Adrenal gland (tissue), 9 donors: ENCODE measurements at regions not wholly inside any gene's neighbourhood (a gene's known extent, or its start where the extent isn't known, plus 50 kb on each side); places are given as distances from the start of the nearest gene placed in this dataset.
A peak's percentile ranks its signal among the peaks of the same experiment; 100 is the strongest.

Experiments
- DNase-seq, 7 donors: peaks; one replicate each; pipeline ENCODE4 v3.0.0-alpha.2; 2019 to 2020
- H3K27ac ChIP-seq, 5 donors: fragments of 200-600 bp; sonication (generic) in 4 of 5; 1 replicate in 3 of 5; 2 replicates in 2 of 5; pipeline versions ENCODE4 v1.5.1 to v1.8.0; 2016 to 2020; ENCODE audit warnings: mild to moderate bottlenecking in 1 of 5
- H3K27me3 ChIP-seq: fragments of 200-600 bp; 2 replicates; pipeline ENCODE4 v1.8.0; 2021
- H3K36me3 ChIP-seq, 2 donors: fragments of 200-600 bp; replicated peaks in 1 of 2; 1 replicate in 1 of 2; 2 replicates in 1 of 2; pipeline versions ENCODE4 v1.5.1 to v1.8.0; 2018 to 2022
- H3K4me1 ChIP-seq, 2 donors: fragments of 200-600 bp; replicated peaks in 1 of 2; 1 replicate in 1 of 2; 2 replicates in 1 of 2; pipeline versions ENCODE4 v1.5.1 to v1.8.0; 2018 to 2021
- H3K4me3 ChIP-seq, 4 donors: fragments of 200-600 bp; sonication (generic) in 3 of 4; one replicate each; pipeline ENCODE4 v1.5.1; 2016 to 2018
- H3K9me3 ChIP-seq, 3 donors: fragments of 200-600 bp; sonication (generic) in 1 of 3; replicated peaks in 1 of 3; 1 replicate in 2 of 3; 2 replicates in 1 of 3; pipeline versions ENCODE4 v1.5.1 to v1.8.0; 2016 to 2021
- CTCF ChIP-seq, 6 experiments: fragments of 450-650 bp in 4 of 6; fragments of 200-600 bp in 2 of 6; sonication (generic) in 1 of 6; IDR thresholded peaks; 1 replicate in 5 of 6; 2 replicates in 1 of 6; pipeline versions ENCODE4 v1.5.1 to v1.8.0; 2016 to 2021; ENCODE audit warnings: antibody characterized with exemption in 6 of 6, mild to moderate bottlenecking in 2 of 6, moderate library complexity in 1 of 6
- POLR2A ChIP-seq, 2 donors: fragments of 450-650 bp; IDR thresholded peaks; one replicate each; pipeline ENCODE4 v1.6.1; 2017; ENCODE audit warnings: antibody characterized with exemption in 2 of 2, mild to moderate bottlenecking in 2 of 2, moderate library complexity in 1 of 2
- WGBS, 4 donors: extraction: QIAGEN DNeasy Blood & Tissue Kit in 2 of 4; methylation state at CpG; one replicate each; pipeline versions ENCODE4 v1.1.5 to v1.1.7; 2013 to 2017; 5-methylcytosine and 5-hydroxymethylcytosine counted together
- intact Hi-C, 2 donors: fragments of 100-400 bp; cut with DNase I; formaldehyde crosslinking; loops; one replicate each; pipeline versions ENCODE4 v1.14.1 to v1.15.0; 2022 to 2023
- donor health status: healthy with polysubstance abuse.
- donor health status: Bipolar disorder and iron deficiency.
- donor health status: DM: yes; HTN: yes; CAD: no.
- donor health status: DM: no; HTN: no; CAD: no.
- donor health status: DM: no; HTN: no; CAD: no.

GRCh38 chr3:150062492-150062891 is 91.8 kb upstream of the PFN2 start:
- Histone ChIP-seq H3K27ac (peak overlapping the region in 3 of 5 donors; percentile 8 to 42 (median 38)), H3K27me3 (no peaks in the 10 kb centered on the region), H3K36me3 (no peaks in the 10 kb centered on the region), H3K9me3 (no peaks in the 10 kb centered on the region), H3K4me3 (no peak overlapping the region), H3K4me1 (no peaks in the 10 kb centered on the region)
- intact Hi-C loops = no loop called here
- TF ChIP-seq POLR2A (IDR thresholded peaks at IDR 0.05) (no peak), CTCF (IDR thresholded peaks at IDR 0.05) (no peak)
- 43 to 68% (median 47%) methylated on average over 6 of the region's 6 CpGs for WGBS, 4 donors
- DNase-seq = no peak

GRCh38 chr3:150061288-150062024 is 90.8 kb upstream of the PFN2 start:
- H3K27ac ChIP-seq = no peak overlapping the region
- intact Hi-C loops = no loop called here
- no peaks in the 10 kb centered on the region for H3K4me1 ChIP-seq
- DNase-seq = no peak
- H3K9me3 ChIP-seq = no peaks in the 10 kb centered on the region
- no peaks in the 10 kb centered on the region for H3K36me3 ChIP-seq
- H3K27me3 ChIP-seq = no peaks in the 10 kb centered on the region
- H3K4me3 ChIP-seq = no peak overlapping the region
- 88 to 93% (median 91%) methylated on average over 4 of the region's 4 CpGs for WGBS, 4 donors
- no peak for TF ChIP-seq CTCF (IDR thresholded peaks at IDR 0.05)
- TF ChIP-seq POLR2A (IDR thresholded peaks at IDR 0.05) = no peak

GRCh38 chr3:150059729-150060128 is 89.0 kb upstream of the PFN2 start:
- Histone ChIP-seq H3K4me1 (no peaks in the 10 kb centered on the region), H3K4me3 (no peak overlapping the region), H3K27me3 (no peaks in the 10 kb centered on the region), H3K36me3 (no peaks in the 10 kb centered on the region), H3K27ac (no peak overlapping the region), H3K9me3 (no peaks in the 10 kb centered on the region)
- TF ChIP-seq POLR2A (IDR thresholded peaks at IDR 0.05) (no peak), CTCF (IDR thresholded peaks at IDR 0.05) (no peak)
- 81 to 90% (median 84%) methylated on average over 4 of the region's 4 CpGs for WGBS, 4 donors
- no peak for DNase-seq
- intact Hi-C loops = no loop called here

GRCh38 chr3:150059241-150059640 is 88.5 kb upstream of the PFN2 start:
- intact Hi-C loops = no loop called here
- 53 to 86% (median 59%) methylated on average over 5 of the region's 5 CpGs for WGBS, 4 donors
- Histone ChIP-seq H3K4me3 (no peak overlapping the region), H3K4me1 (no peaks in the 10 kb centered on the region), H3K27ac (no peak overlapping the region), H3K36me3 (no peaks in the 10 kb centered on the region), H3K27me3 (no peaks in the 10 kb centered on the region), H3K9me3 (no peaks in the 10 kb centered on the region)
- TF ChIP-seq POLR2A (IDR thresholded peaks at IDR 0.05) (no peak), CTCF (IDR thresholded peaks at IDR 0.05) (no peak)
- DNase-seq = no peak
